Stimulated activated CD8-positive, alpha-beta memory T cell treated with anti-CD3 and anti-CD28 coated beads, Interleukin-4, amount 100 ng/mL, for 48 hours (primary cell): ENCODE measurements at regions not wholly inside any gene's neighbourhood (a gene's known extent, or its start where the extent isn't known, plus 50 kb on each side); places are given as distances from the start of the nearest gene placed in this dataset.
"Not testable (repeated sequence)": the region's sequence is repeated elsewhere in the genome, so short reads cannot be mapped to it uniquely, and the experiment has no call there.

Experiments used
- DNase-seq: peaks from one replicate; pipeline ENCODE4 v3.0.0-alpha.2; 2020

GRCh38 chr7:110420788-110421187 lies 670.1 kb upstream of the LRRN3 start:
- no peak for DNase-seq

- no peak for DNase-seq
Observed at GRCh38 chr7:110421490-110422241, 669.3 kb upstream of the LRRN3 start.

GRCh38 chr7:110432061-110432553 lies 658.8 kb upstream of the LRRN3 start:
- DNase-seq, result no peak

GRCh38 chr7:110438926-110439325 lies 652.0 kb upstream of the LRRN3 start:
- not testable (repeated sequence) for DNase-seq

GRCh38 chr7:110442381-110442837 lies 648.5 kb upstream of the LRRN3 start:
- DNase-seq, result peak; percentile 34

GRCh38 chr7:110446658-110447057 lies 644.3 kb upstream of the LRRN3 start:
- DNase-seq, result no peak

- DNase-seq, result no peak
Observed at GRCh38 chr7:110448918-110449317, 642.0 kb upstream of the LRRN3 start.

- DNase-seq, result no peak
Observed at GRCh38 chr7:110454713-110455112, 636.2 kb upstream of the LRRN3 start.

GRCh38 chr7:110461621-110462020 lies 629.3 kb upstream of the LRRN3 start:
- DNase-seq, result no peak

- DNase-seq, result no peak
Observed at GRCh38 chr7:110470420-110470819, 620.5 kb upstream of the LRRN3 start.

- not testable (repeated sequence) for DNase-seq
Observed at GRCh38 chr7:110472419-110472818, 618.5 kb upstream of the LRRN3 start.

- no peak for DNase-seq
Observed at GRCh38 chr7:110480964-110481363, 610.0 kb upstream of the LRRN3 start.

GRCh38 chr7:110483553-110483952 lies 607.4 kb upstream of the LRRN3 start:
- DNase-seq, result no peak

GRCh38 chr7:110484356-110484755 lies 606.6 kb upstream of the LRRN3 start:
- no peak for DNase-seq

GRCh38 chr7:110486549-110486948 lies 604.4 kb upstream of the LRRN3 start:
- no peak for DNase-seq

GRCh38 chr7:110502888-110503465 lies 588.0 kb upstream of the LRRN3 start:
- DNase-seq, result no peak

- DNase-seq, result no peak
Observed at GRCh38 chr7:110507369-110507768, 583.6 kb upstream of the LRRN3 start.

- DNase-seq, result no peak
Observed at GRCh38 chr7:110507832-110508231, 583.1 kb upstream of the LRRN3 start.

- not testable (repeated sequence) for DNase-seq
Observed at GRCh38 chr7:110514975-110515551, 575.9 kb upstream of the LRRN3 start.

- DNase-seq, result no peak
Observed at GRCh38 chr7:110519851-110520250, 571.1 kb upstream of the LRRN3 start.

GRCh38 chr7:110521357-110521911 lies 569.5 kb upstream of the LRRN3 start:
- DNase-seq, result no peak

GRCh38 chr7:110522061-110522760 lies 568.7 kb upstream of the LRRN3 start:
- DNase-seq, result no peak

GRCh38 chr7:110522761-110523200 lies 568.1 kb upstream of the LRRN3 start:
- DNase-seq, result no peak
